G401 (cell line): ENCODE measurements at regions not wholly inside any gene's neighbourhood (a gene's known extent, or its start where the extent isn't known, plus 50 kb on each side); places are given as distances from the start of the nearest gene placed in this dataset.

Experiments
- DNase-seq: peaks from one replicate; pipeline ENCODE4 v3.0.0-alpha.2; 2015; ENCODE audit warnings: low spot score
- in situ Hi-C: cut with HindIII; loops from 2 replicates; pipeline ENCODE4 v1.10.0; 2016; ENCODE audit warnings: low sequenced_read_pairs, mixed read lengths

GRCh38 chr9:86749161-86749893 lies 198.0 kb downstream of the GAS1 start:
- in situ Hi-C loops, result no loop called here
- no peak for DNase-seq

GRCh38 chr9:86747711-86748110 lies 199.6 kb downstream of the GAS1 start:
- no peak for DNase-seq
- in situ Hi-C loops, result no loop called here

GRCh38 chr9:86741311-86742208 lies 205.7 kb downstream of the GAS1 start:
- in situ Hi-C loops, result no loop called here
- DNase-seq, result no peak

- DNase-seq, result no peak
- in situ Hi-C loops, result no loop called here
Observed at GRCh38 chr9:86735772-86736458, 211.4 kb downstream of the GAS1 start.

- DNase-seq, result no peak
- in situ Hi-C loops, result no loop called here
Observed at GRCh38 chr9:86734771-86735170, 212.5 kb downstream of the GAS1 start.

- in situ Hi-C loops, result no loop called here
- no peak for DNase-seq
Observed at GRCh38 chr9:86733929-86734328, 213.4 kb downstream of the GAS1 start.

GRCh38 chr9:86732514-86733171 lies 214.7 kb downstream of the GAS1 start:
- in situ Hi-C loops, result no loop called here
- no peak for DNase-seq

GRCh38 chr9:86731511-86732063 lies 215.7 kb downstream of the GAS1 start:
- no peak for DNase-seq
- in situ Hi-C loops, result no loop called here

GRCh38 chr9:86730163-86730928 lies 217.0 kb downstream of the GAS1 start:
- no peak for DNase-seq
- in situ Hi-C loops, result no loop called here

GRCh38 chr9:86724529-86724928 lies 222.8 kb downstream of the GAS1 start:
- DNase-seq, result no peak
- in situ Hi-C loops, result no loop called here

GRCh38 chr9:86723346-86723745 lies 224.0 kb downstream of the GAS1 start:
- in situ Hi-C loops, result no loop called here
- no peak for DNase-seq

- no peak for DNase-seq
- in situ Hi-C loops, result no loop called here
Observed at GRCh38 chr9:86722706-86723075, 224.6 kb downstream of the GAS1 start.

- no peak for DNase-seq
- in situ Hi-C loops, result no loop called here
Observed at GRCh38 chr9:86721843-86722705, 225.2 kb downstream of the GAS1 start.

- in situ Hi-C loops, result no loop called here
- DNase-seq, result no peak
Observed at GRCh38 chr9:86721226-86721781, 226.0 kb downstream of the GAS1 start.

GRCh38 chr9:86720639-86721225 lies 226.6 kb downstream of the GAS1 start:
- in situ Hi-C loops, result no loop called here
- no peak for DNase-seq

- no peak for DNase-seq
- in situ Hi-C loops, result no loop called here
Observed at GRCh38 chr9:86718388-86719049, 228.8 kb downstream of the GAS1 start.
